Stimulated activated CD4-positive, alpha-beta T cell treated with anti-CD3 and anti-CD28 coated beads, Interleukin-15, amount 100 ng/mL, for 1 hour (primary cell): ENCODE measurements at regions not wholly inside any gene's neighbourhood (a gene's known extent, or its start where the extent isn't known, plus 50 kb on each side); places are given as distances from the start of the nearest gene placed in this dataset.

Experiments
- DNase-seq, 2 donors: peaks; one replicate each; pipeline ENCODE4 v3.0.0-alpha.2; 2020; ENCODE audit warnings: low read depth in 1 of 2, low spot score in 1 of 2

GRCh38 chr1:96649301-96649700, 72.3 kb upstream of the PTBP2 start:
- DNase-seq: no peak

GRCh38 chr1:96651517-96651916, 70.1 kb upstream of the PTBP2 start:
- no peak for DNase-seq

- DNase-seq: no peak
Observed at GRCh38 chr1:96660051-96660450, 61.5 kb upstream of the PTBP2 start.

GRCh38 chr1:96660503-96660902, 61.1 kb upstream of the PTBP2 start:
- DNase-seq: no peak
